SIG-M5 treated with dmso at 0.1 percent for 504 hours (cell line): ENCODE measurements at regions not wholly inside any gene's neighbourhood (a gene's known extent, or its start where the extent isn't known, plus 50 kb on each side); places are given as distances from the start of the nearest gene placed in this dataset.

Experiments
- DNase-seq: peaks from one replicate; lab custom pipeline; 2025; ENCODE audit not compliant: unreplicated experiment; lab: John Stamatoyannopoulos, UW

DNA sequence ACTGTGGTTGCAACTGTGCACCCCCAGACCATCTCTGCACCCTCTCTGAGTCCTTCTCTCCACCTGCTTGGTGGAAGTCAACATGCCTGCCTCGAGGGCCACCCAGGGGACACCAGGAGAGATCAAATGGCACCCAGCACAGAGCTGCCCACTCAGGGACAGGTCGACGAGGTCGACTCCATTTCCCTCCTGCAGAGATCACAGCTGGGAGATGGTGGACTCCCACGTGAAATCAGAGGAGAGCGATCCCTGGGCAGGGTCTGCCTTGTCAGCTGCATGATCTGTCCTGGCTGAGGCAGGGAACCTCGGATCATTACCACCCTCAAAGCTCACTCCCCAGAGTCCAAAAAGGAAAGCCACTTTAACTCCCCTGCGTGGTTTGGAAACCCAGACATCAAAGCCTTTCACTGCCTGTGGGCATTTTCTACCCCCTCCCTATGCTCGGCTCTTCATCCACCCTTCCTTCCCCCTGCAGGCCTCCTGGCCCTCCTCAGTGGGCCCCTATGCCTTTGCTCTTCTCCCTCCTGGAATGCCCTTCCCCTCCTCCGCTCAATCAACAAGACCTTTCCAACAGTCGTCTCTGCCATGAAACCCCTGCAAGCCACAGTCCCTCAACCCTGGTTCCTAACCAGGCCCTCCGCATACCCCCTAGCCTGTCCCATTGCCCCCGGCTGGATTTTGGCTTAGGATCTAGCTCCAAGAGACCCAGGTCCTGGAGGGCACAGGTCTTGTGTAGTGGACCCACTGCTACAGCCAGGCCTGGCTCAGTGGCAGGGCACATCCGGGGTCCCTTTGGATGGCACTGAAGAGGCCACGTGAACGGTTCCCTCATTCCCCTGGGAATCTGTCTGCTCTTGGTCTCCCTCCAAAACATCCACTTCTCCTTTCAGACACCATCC, 103.8 kb upstream of the RPL38 start:
- DNase-seq = no peak

DNA sequence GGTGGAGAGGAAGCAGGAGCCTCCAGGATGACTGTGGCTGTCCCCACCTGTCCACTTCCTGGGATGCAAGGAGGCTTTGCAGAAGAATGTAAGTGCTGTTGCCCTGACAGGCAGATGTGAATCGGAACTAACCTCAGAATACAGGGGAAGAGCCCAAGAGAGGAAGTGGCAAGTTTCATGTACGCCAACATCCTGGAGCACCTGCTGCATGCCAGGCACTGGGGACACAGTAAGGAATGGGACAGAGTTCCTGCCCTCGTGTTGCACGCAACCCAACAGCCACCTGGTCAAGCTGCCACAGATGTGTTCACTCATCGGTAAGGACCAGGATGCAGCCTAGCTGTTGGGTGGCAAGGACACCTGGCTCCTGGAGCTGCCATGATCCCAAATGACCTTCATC, 98.6 kb upstream of the RPL38 start:
- DNase-seq = no peak

DNA sequence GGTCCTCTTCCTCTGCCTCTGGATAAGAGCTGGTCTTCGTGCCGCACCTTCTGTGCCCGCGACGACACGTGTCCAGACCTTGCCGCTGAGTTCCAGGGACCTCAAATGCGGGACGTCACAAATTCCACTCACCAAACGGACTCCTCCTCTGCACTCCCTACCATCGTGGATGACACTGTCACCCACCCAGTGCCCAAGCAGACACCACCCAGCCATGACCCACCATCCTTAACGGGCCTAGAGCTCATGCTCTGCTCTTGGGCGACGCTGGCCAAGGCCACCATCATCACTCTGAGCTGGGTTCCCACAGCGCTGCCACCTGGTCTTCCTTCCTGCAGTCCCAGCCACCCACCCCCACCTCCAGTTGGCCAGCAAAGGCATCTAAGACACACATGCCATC, 96.4 kb upstream of the RPL38 start:
- no peak for DNase-seq

DNA sequence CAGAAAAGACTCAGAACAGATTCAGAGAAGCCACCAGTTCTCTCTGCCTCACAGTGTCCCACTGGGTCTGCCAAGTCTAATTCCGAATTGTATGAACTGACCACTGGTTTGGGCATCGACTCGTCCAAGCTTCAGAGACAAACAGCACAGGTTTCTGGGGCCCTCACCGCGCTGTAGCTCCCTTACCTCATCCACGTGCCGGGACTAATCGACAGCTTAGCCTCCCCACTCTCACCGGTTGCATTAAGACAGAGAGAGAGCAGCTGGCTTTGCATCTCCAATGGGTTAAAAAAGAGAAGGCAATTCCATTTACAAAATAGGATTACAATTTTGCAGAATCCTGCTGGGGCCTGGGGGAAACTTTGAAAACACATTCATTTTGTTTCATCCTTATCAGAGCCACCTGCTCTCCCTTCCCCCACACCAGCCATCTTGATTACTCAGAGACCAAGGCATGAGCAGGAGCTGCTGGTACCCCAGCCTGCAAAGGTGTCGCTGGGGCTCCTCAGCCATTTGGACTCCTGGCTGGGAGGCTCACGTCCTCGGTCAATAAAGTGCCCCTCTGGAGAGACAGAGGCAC, 95.3 kb upstream of the RPL38 start:
- DNase-seq = no peak

DNA sequence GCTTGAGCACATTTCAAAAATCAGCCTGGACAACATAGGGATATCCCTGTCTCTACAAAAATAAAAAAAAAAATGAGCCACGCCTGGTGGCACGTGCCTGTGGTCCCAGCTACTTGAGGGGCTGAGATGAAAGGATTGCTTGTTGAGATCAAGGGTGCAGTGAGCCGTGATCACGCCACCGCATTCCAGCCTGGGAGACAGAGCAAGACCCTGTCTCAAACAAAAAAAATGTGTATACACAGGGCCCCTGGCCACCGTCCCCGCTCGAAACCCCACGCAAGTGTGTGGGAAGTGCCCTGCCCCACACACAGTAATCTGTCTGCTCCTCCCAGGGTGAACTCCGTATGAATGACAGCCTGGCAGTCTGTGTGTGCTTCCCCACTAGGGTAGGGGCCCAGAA, 93.0 kb upstream of the RPL38 start:
- DNase-seq = no peak

DNA sequence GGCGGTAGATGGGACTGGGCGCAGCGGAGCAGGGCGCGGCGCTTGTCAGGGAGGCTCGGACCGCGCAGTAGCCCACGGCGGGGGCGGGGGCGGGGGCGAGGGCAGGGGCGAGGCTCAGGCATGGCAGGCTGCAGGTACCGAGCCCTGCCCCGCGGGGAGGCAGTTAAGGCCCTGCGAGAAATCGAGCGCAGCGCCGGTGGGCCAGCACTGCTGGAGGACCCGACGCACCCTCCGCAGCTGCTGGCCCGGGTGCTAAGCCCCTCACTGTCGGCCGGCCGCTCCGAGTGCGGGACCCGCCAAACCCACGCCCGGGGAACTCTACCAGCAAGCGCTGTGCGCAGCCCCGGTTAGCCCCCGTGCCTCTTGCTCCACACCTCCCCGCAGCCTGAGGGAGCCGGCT, 90.2 kb upstream of the RPL38 start:
- DNase-seq = no peak

DNA sequence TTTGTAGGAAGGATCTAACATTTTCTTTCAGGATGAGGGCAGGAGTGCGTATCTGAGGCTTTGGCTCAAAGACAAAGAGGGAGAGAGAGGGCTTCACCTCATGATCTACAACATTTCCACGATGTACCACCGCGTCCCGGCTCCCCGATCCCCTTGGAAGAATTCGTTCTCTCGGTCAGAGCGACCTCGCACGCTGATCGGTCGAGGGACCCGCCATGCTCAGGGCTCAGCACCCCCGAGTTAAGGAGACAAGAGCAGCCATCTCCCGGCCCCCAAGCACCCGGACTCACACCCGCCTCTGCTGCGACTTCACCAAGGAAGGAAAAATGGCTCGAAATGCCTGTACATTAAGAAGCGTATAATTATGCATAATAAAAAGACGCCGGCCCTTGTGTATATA, 89.5 kb upstream of the RPL38 start:
- DNase-seq = no peak

DNA sequence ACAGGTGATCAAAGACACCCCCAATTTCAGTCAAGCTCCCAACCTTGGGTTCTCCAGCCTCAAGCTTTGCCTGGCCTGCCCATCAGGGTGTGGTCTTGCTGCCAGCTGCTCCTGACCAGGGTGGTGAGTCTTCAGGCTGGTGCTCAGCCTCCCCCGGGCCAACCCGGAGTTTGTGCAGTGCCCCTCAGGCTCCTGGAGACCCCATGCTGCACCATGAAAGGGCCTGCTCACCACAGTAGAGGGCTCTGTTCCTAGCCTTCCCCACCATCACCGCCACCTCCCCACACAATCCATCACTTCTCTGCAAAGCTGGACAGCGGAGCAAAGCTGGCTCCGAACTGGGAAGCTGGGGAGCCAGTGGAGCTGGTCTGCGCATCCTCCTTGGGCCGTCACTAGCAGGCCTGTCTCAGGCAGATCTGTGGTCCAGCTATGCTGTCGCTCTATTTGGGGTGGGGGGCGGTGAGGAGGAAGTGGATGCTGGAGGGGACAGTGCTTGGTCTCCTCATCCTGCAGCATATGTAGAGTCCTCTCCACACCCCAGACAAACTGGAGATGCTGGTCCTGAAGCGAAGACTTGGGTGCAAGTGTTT, 88.5 kb upstream of the RPL38 start:
- no peak for DNase-seq

DNA sequence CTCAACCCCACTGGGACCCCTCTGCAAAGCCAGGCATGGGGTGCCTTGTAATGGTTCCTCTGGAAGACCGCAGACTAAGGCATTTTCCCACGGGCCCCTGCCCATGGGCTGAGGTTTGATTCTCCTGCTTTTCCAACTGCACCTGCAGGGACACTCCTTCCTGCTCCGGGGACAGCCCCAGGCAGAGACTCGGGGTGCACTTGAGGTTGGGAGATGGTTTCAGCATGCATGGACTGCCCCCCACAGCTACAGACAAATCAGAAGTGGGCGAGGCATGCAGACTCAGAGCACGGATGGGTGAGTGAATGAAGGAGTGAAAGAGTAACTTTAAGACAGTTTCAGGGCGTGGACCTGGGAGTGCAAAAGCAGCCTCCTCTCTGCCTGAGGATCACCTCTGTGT, 87.9 kb upstream of the RPL38 start:
- DNase-seq = no peak

DNA sequence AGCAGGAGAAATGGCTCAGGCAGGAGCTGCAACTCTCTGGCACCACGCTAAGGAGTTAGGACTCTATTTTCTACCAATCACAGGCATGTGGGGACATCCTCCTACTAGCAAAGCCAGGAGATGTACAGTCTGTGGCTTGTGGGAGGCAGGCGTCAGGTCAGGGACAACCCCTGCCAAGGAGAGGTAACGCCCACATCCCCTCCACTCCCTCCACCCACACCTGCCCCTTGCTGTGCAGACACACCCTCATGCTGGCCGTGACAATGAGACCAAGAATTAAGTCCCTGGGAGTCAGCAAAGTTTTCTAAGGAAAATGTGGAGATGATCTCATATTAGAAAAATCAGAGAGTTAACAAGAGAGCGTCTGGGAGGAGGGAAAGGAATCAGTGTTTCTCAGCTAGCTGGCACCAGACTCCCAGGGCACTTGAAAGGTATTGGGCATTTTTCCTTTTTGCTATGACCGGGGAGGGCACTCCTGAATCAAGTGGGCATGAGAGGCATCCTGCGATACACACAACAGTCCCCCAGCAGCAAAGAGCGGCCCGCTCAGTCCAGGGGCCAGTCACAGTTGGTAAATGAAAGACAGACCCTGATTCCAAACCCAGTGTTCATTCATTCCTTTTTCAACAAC, 87.3 kb upstream of the RPL38 start:
- DNase-seq = no peak

DNA sequence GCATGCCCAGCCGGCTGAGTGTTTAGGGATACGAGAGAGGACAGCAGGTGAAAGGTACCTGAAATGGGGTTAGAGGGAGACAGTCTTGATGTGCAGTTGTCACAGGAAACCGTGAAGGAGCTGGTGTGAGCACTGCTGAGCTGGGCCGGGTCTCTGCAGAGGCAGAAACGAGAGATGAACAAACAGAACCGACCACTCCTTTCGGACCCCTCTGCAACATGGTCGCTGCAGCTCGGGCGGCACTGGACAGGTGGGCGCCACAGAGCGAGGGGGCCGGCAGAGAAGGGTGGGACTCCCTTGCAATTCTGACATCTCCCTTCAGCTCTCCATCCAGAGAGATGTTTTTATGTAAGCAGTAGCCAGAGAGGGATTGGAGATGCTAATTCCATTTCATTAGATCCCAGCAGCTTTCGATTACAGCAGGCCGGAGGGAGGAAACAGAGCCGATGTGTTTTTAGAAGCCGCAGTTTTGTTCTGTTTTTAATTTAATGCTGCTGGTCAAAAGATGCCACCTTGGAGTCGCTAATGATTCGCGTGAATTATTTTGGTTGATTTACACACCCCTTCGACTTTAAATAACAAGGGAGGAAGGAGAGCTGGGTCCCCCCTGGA, 86.3 kb upstream of the RPL38 start:
- no peak for DNase-seq

DNA sequence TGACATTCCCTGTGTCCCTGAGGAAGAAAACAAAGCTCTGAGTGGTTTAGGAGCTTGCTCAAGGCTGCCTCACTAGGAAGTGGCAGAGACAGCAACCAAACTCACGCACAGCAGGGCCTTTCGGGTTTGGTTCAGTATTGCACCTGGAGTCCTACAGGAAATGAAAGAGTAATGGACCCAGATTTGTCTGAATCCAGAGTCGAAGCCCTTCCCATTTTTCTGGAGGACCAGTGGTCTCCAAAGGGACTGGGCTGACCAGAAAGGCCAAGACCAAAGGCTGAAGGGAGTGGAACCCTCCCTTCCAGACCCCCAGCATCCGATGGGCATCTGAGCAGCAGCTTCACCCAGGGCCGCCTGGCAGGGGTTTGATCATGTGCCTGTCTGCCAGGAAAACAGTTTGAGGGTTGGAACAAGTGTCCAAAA, 85.5 kb upstream of the RPL38 start:
- DNase-seq = no peak

DNA sequence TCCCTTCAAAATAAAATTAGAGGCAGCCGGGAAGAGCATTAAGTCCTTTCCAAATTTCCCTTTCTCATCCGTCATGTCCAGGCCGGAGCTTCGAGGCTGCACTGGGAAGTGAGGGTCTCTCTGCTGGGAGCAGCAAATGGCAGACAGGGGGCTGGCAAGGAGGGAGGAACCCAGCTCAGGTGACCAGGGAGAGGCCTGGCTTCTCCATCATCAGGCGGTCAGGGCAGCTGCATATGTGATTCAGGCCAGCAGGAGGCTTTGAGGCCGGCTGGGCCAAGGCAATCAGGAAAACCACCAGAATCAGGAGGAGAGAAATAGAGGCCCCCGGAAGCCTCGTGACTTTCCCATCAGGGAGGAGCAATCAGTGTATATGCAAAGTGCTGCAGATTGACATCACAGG, 85.0 kb upstream of the RPL38 start:
- no peak for DNase-seq

DNA sequence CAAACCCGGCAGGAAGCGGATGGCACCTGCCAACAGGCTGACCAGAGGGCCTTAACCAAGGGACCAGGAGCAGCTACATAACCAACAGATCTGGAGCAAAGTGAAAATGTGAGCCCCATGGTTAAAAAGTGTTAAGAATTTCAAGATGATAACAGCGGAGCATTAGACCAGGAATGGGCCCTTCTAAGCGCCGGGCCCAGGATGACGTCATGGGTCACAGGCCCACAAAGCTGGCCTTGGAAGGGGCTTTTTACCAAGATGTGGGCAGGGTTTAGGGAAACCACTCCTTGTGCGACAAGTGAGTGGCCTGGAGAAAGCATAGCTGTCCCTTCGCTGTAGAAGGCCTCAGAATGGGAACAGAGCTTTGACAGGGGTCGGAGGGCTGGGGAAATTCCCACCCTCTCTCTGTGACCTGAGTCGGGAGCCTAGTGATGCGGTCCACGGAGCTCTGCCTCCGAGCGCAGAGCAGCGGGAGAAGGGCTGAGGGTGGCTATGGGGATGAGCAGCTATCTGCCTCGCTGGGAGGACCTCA, 84.4 kb upstream of the RPL38 start:
- no peak for DNase-seq

DNA sequence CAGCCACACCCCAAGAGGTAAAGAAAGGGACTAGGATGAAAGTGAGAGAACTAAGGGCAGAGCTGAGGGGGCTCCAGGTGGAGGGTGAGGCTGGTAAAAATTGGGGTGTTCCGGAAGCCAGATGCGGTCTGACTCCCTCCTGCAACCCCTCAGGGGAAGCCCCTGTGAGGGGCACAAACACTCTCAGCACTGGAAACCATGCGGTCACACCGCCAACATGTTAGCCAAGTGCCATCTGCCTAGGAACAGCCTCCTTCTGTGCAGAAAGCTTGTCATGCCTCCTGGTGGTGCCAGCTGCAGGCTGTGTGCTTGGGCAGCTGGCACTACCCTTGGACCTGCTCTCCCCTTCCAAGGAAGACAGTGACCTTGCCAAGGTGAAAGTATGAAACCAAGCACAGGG, 83.5 kb upstream of the RPL38 start:
- DNase-seq = no peak

DNA sequence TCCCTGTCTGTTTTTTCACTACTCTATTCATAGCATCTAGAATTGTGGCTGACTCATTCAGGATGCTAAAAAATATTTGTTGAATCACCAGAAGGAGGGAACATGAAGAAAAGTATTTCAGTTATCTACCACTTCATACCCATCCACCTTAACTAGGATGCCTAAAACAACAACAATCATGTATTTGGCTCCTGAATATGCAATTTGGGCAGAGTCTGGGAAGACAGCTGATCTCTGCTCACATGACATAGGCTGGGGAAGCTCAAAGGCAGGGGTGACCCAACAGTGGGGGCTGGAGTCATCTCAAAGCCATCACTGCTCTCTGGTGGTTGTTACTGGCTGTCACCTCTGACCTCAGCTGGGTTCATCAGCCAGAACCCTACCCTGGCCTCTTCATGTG, 80.1 kb upstream of the RPL38 start:
- no peak for DNase-seq

DNA sequence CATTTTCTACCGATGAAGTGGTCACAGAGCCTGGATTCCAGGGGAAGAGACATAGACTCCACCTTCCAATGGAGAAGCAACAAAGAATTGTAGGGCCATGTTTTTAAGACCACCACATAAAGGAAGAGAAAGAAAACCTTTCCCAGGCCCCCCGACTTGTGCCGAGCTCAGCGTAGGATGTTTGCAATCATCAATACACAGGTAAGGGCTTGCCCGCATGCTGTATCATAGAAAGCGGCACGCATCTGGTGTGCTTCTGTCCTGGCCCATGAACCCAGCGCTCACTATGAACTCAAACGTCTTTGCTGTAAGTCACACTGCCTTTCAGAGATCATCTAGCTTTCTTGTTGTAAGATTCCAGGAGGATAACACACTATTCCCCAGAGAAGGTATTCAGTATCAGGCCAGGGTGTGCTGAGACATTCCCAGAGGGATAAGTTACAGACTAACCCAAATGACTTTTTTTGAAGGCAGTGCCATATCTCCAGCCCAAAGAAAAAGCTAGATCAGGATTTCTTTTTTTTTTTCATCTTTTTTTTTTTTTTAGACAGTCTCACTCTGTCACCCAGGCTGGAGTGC, 79.5 kb upstream of the RPL38 start:
- DNase-seq = no peak

DNA sequence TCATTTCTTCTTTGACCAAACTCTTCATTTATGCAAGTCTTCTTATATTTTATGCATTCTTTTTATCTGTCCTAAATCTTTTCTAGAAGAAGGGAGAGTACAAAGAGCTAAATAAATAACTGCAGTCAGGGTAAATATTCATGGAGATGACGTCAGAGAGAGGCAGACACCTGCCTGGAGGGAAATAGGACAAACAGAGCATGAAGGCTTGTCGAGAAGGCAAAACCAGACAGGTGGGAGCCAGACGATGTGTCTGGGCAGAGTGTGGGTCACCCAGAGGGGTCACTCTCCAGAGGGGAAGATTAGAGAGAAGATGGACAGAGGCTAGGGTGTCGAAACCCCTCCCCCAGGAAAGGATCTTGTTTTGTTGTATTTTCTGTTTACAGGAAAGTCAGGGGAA, 78.3 kb upstream of the RPL38 start:
- DNase-seq = no peak

DNA sequence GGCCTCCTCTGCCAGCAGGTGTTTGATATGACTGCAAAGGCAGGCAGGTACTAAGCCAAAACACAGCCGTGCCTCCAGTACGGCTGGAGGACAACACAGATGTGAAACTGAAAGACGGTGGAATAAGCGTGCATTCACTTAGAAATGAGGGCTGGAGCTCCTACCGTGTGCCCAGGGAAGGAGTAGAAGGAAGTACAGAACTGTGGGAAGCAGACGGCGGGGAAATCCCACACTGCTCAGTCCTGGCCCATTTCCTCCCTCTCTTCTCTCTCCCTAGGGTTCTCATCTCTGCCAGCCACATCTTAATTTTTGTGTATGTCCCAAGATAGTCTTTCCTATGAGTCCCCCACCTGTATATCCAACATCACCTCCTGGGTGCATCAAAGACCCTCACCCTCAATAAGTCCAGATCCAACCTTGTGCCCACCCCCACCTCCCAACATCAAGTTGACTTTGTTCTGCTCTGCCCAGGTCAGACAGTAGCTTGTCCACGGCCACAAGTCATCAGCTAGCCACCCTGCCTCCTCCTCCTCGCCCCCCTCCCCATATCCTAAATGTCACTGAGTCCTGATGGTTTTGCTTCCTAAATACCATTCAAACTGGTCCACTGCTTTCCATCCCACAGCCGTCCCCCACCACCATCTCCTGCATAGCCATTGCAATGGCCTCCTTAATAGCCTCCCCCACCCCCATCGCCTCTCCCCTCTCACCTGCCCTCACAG, 77.1 kb upstream of the RPL38 start:
- no peak for DNase-seq

DNA sequence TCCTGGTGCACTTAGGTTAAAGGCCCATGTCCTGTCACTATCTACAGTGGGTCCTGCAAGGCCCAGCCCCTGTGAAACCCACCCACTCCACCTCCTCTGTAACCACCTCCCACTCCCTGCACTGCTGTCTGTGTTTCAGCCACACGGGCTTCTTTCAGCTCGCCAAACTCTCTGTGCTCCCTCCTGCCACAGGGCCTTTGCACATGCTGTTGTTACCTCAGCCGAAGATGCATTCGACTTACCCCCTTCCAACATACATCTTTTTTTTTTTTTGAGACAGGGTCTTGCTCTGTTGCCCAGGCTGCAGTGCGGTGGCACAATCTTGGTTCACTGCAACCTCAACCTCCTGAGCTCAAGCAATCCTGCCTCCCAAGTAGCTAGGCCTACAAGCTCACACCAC, 76.5 kb upstream of the RPL38 start:
- no peak for DNase-seq
